ENCODE measurements at regions not wholly inside any gene's neighbourhood (a gene's known extent, or its start where the extent isn't known, plus 50 kb on each side); places are given as distances from the start of the nearest gene placed in this dataset.

DNA sequence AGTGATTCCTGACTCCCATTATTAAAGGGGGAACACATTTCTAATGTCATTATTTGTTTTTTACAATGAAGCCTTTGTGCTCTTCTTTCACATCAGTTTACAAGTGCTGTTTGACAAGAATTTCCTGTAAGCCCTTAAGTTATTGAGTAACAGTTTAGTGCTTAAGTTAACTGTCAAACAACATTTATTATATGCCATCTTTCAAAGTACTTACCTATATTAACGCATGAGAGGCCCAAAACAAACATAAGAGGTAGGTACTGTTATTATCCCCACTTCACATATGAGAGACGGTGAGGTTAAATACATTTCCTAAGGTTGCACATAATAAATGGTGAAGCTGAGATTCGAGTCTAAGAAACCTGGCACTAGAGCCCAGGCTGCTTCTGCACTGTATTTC is 56.0 kb upstream of the MAGED1 start:
- ChIA-PET CTCF (no interaction called here), POLR2A (no interaction called here), RAD21 (ENCODE audit: unreplicated experiment) (no interaction called here), SMC1A (ENCODE audit: uncharacterized antibody, unreplicated experiment) (no interaction called here)
- no peaks in the 10 kb centered on the region for H3K36me3 ChIP-seq (ENCODE audit: control insufficient read depth in 2 of 2, insufficient read depth in 2 of 2, low read length in 1 of 2)
- no peak overlapping the region for H3K4me2 ChIP-seq (ENCODE audit: control insufficient read depth, insufficient read depth)
- no peaks in the 10 kb centered on the region for H3K9me3 ChIP-seq (replicated peaks; ENCODE audit: control insufficient read depth, insufficient read depth, low read length)
- no peak overlapping the region for H3K9ac ChIP-seq (ENCODE audit: control insufficient read depth, insufficient read depth, low read length)
- in situ Hi-C loops (cut with MboI) (no loop called here), intact Hi-C loops (cut with micrococcal nuclease; ENCODE audit: unreplicated experiment) (no loop called here)
- no TSS peak for BruUV-seq (replicated peaks)
- DNase-seq (ENCODE audit: low read depth, low spot score) (no peak), FAIRE-seq (no peak), ATAC-seq (no peak)
- no peak overlapping the region for H2AFZ ChIP-seq (ENCODE audit: control insufficient read depth, low read depth, low read length)
- no peaks in the 10 kb centered on the region for H4K20me1 ChIP-seq (ENCODE audit: control insufficient read depth, insufficient read depth)
- TF ChIP-seq, protein P1, sequence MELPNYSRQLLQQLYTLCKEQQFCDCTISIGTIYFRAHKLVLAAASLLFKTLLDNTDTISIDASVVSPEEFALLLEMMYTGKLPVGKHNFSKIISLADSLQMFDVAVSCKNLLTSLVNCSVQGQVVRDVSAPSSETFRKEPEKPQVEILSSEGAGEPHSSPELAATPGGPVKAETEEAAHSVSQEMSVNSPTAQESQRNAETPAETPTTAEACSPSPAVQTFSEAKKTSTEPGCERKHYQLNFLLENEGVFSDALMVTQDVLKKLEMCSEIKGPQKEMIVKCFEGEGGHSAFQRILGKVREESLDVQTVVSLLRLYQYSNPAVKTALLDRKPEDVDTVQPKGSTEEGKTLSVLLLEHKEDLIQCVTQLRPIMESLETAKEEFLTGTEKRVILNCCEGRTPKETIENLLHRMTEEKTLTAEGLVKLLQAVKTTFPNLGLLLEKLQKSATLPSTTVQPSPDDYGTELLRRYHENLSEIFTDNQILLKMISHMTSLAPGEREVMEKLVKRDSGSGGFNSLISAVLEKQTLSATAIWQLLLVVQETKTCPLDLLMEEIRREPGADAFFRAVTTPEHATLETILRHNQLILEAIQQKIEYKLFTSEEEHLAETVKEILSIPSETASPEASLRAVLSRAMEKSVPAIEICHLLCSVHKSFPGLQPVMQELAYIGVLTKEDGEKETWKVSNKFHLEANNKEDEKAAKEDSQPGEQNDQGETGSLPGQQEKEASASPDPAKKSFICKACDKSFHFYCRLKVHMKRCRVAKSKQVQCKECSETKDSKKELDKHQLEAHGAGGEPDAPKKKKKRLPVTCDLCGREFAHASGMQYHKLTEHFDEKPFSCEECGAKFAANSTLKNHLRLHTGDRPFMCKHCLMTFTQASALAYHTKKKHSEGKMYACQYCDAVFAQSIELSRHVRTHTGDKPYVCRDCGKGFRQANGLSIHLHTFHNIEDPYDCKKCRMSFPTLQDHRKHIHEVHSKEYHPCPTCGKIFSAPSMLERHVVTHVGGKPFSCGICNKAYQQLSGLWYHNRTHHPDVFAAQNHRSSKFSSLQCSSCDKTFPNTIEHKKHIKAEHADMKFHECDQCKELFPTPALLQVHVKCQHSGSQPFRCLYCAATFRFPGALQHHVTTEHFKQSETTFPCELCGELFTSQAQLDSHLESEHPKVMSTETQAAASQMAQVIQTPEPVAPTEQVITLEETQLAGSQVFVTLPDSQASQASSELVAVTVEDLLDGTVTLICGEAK (IDR thresholded peaks at IDR 0.05; ENCODE audit: borderline replicate concordance) = no peak
- TF ChIP-seq TBL1XR1 (IDR thresholded peaks at IDR 0.05; ENCODE audit: low read depth, low read length) (no peak), HCFC1 (IDR thresholded peaks at IDR 0.05; ENCODE audit: low read length) (no peak), IKZF1 (conservative IDR thresholded peaks at IDR 0.05) (no peak), SREBF1 (IDR thresholded peaks at IDR 0.05; ENCODE audit: low read length) (no peak), MXI1 (IDR thresholded peaks at IDR 0.05; ENCODE audit: low read depth, low read length) (no peak), KDM1A (IDR thresholded peaks at IDR 0.05; ENCODE audit: borderline replicate concordance) (no peak), SREBF2 (IDR thresholded peaks at IDR 0.05; ENCODE audit: low read length) (no peak), NRF1 (conservative IDR thresholded peaks at IDR 0.05; ENCODE audit: low read depth, low read length) (no peak), IRF4 (IDR thresholded peaks at IDR 0.05; ENCODE audit: low read depth, low read length) (no peak), POLR2AphosphoS2 (IDR thresholded peaks at IDR 0.05; ENCODE audit: low read depth, low read length) (no peak), NFIC (IDR thresholded peaks at IDR 0.05; ENCODE audit: low read depth, low read length) (no peak), SUZ12 (IDR thresholded peaks at IDR 0.05; ENCODE audit: unreplicated experiment) (no peak), NBN (IDR thresholded peaks at IDR 0.05) (no peak)
- TF ChIP-seq, protein P2, sequence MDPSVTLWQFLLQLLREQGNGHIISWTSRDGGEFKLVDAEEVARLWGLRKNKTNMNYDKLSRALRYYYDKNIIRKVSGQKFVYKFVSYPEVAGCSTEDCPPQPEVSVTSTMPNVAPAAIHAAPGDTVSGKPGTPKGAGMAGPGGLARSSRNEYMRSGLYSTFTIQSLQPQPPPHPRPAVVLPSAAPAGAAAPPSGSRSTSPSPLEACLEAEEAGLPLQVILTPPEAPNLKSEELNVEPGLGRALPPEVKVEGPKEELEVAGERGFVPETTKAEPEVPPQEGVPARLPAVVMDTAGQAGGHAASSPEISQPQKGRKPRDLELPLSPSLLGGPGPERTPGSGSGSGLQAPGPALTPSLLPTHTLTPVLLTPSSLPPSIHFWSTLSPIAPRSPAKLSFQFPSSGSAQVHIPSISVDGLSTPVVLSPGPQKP (IDR thresholded peaks at IDR 0.05; ENCODE audit: low read depth, low read length) = no peak
- TF ChIP-seq, protein P3, sequence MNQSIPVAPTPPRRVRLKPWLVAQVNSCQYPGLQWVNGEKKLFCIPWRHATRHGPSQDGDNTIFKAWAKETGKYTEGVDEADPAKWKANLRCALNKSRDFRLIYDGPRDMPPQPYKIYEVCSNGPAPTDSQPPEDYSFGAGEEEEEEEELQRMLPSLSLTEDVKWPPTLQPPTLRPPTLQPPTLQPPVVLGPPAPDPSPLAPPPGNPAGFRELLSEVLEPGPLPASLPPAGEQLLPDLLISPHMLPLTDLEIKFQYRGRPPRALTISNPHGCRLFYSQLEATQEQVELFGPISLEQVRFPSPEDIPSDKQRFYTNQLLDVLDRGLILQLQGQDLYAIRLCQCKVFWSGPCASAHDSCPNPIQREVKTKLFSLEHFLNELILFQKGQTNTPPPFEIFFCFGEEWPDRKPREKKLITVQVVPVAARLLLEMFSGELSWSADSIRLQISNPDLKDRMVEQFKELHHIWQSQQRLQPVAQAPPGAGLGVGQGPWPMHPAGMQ (IDR thresholded peaks at IDR 0.05; ENCODE audit: borderline replicate concordance) = no peak
- TF ChIP-seq, protein P4, sequence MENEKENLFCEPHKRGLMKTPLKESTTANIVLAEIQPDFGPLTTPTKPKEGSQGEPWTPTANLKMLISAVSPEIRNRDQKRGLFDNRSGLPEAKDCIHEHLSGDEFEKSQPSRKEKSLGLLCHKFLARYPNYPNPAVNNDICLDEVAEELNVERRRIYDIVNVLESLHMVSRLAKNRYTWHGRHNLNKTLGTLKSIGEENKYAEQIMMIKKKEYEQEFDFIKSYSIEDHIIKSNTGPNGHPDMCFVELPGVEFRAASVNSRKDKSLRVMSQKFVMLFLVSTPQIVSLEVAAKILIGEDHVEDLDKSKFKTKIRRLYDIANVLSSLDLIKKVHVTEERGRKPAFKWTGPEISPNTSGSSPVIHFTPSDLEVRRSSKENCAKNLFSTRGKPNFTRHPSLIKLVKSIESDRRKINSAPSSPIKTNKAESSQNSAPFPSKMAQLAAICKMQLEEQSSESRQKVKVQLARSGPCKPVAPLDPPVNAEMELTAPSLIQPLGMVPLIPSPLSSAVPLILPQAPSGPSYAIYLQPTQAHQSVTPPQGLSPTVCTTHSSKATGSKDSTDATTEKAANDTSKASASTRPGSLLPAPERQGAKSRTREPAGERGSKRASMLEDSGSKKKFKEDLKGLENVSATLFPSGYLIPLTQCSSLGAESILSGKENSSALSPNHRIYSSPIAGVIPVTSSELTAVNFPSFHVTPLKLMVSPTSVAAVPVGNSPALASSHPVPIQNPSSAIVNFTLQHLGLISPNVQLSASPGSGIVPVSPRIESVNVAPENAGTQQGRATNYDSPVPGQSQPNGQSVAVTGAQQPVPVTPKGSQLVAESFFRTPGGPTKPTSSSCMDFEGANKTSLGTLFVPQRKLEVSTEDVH (IDR thresholded peaks at IDR 0.05; ENCODE audit: low read depth, partially characterized antibody) = no peak
- H3K79me2 ChIP-seq (ENCODE audit: control insufficient read depth, insufficient read depth, low read length) = no peaks in the 10 kb centered on the region
- no peak overlapping the region for H3K27ac ChIP-seq (ENCODE audit: control insufficient read depth, insufficient read depth)
- 71% methylated on average over 3 of the region's 3 CpGs for whole genome bisulfite sequencing (ENCODE audit: insufficient coverage, insufficient replicate concordance, low lambda C conversion rate, missing lambda C conversion rate)
- no peaks in the 10 kb centered on the region for H3K4me1 ChIP-seq (ENCODE audit: control insufficient read depth, insufficient read depth, low read length)
- H3K4me3 ChIP-seq = no peak overlapping the region
- no peaks in the 10 kb centered on the region for H3K27me3 ChIP-seq (replicated peaks in 1 of 2; ENCODE audit: control insufficient read depth in 2 of 2, insufficient read depth in 2 of 2, low read length in 1 of 2)

All from GM12878 (cell line).